Esophagus muscularis mucosa (tissue), 4 donors: ENCODE measurements at regions not wholly inside any gene's neighbourhood (a gene's known extent, or its start where the extent isn't known, plus 50 kb on each side); places are given as distances from the start of the nearest gene placed in this dataset.
A peak's percentile ranks its signal among the peaks of the same experiment; 100 is the strongest.

Source experiments
- DNase-seq: peaks from one replicate; pipeline ENCODE4 v3.0.0-alpha.2; 2017; ENCODE audit errors: extremely low spot score
- H3K27ac ChIP-seq, 4 donors: fragments of 200-600 bp; sonication (generic); replicated peaks in 1 of 4; 1 replicate in 3 of 4; 2 replicates in 1 of 4; pipeline ENCODE4 v1.5.1; 2016 to 2019; ENCODE audit warnings: mild to moderate bottlenecking in 1 of 4
- H3K27me3 ChIP-seq, 4 donors: fragments of 200-600 bp; sonication (generic); one replicate each; pipeline versions ENCODE4 v1.5.1 to v1.6.0; 2016 to 2019
- H3K36me3 ChIP-seq, 4 donors: fragments of 200-600 bp; sonication (generic); one replicate each; pipeline ENCODE4 v1.5.1; 2016 to 2019
- H3K4me1 ChIP-seq, 4 donors: fragments of 200-600 bp; sonication (generic); one replicate each; pipeline ENCODE4 v1.5.1; 2016 to 2019
- H3K4me3 ChIP-seq, 4 donors: fragments of 200-600 bp; sonication (generic); 1 replicate in 2 of 4; 2 replicates in 2 of 4; pipeline ENCODE4 v1.5.1; 2016 to 2019; ENCODE audit warnings: mild to moderate bottlenecking in 4 of 4, moderate library complexity in 1 of 4
- H3K9me3 ChIP-seq, 4 donors: fragments of 200-600 bp; sonication (generic); 1 replicate in 3 of 4; 2 replicates in 1 of 4; pipeline ENCODE4 v1.5.1; 2016 to 2019
- CTCF ChIP-seq, 3 experiments: fragments of 200-600 bp in 2 of 3; fragments of 450-650 bp in 1 of 3; sonication (generic) in 2 of 3; IDR thresholded peaks; one replicate each; pipeline ENCODE4 v1.5.1; 2017 to 2019; ENCODE audit warnings: antibody characterized with exemption in 3 of 3, mild to moderate bottlenecking in 2 of 3, moderate library complexity in 1 of 3
- EP300 ChIP-seq: sonication (generic); formaldehyde crosslinking; IDR thresholded peaks from one replicate; pipeline ENCODE4 v1.6.1; 2017; ENCODE audit warnings: antibody characterized with exemption
- POLR2A ChIP-seq: fragments of 450-650 bp; IDR thresholded peaks from one replicate; pipeline ENCODE4 v1.6.1; 2017; ENCODE audit warnings: antibody characterized with exemption, moderate library complexity, mild to moderate bottlenecking, low read depth
- POLR2AphosphoS5 ChIP-seq, 2 donors: sonication (generic); formaldehyde crosslinking; IDR thresholded peaks; one replicate each; pipeline ENCODE4 v1.6.1; 2017; ENCODE audit warnings: antibody characterized with exemption in 2 of 2
- WGBS: methylation state at CpG from one replicate; pipeline ENCODE4 v1.1.5; 2018; 5-methylcytosine and 5-hydroxymethylcytosine counted together
- intact Hi-C: fragments of 100-400 bp; cut with DNase I; formaldehyde crosslinking; loops from one replicate; pipeline ENCODE4 v1.15.1; 2023

DNA sequence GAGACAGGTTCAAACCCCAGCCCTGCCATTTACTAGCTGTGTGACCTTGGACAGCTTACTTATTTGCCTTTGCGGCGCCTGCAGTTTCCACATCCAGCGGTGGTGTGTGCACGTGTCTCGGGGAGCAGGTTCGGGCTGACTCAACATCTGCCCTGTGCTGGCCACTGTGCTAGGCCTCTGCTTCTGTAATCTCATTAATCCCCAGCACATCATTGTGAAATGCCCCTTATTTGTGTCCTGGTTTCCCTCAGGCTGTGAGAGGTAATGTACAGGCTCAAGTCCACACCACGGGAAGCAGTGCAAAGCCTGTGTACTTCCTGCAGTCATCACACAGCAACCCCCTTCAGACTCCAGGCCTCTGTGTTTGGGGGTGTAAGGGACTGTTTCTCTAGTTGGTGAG, 285.7 kb downstream of the RPS24 start:
- no peak overlapping the region for H3K4me3 ChIP-seq
- no peak overlapping the region for H3K27ac ChIP-seq
- WGBS, result 95% methylated on average over 7 of the region's 7 CpGs
- peaks cover 0 to 10% (median 0%) of the 10 kb centered on the region in 4 donors for H3K9me3 ChIP-seq
- no peak for TF ChIP-seq EP300
- no peak for TF ChIP-seq CTCF (IDR thresholded peaks at IDR 0.05)
- TF ChIP-seq POLR2AphosphoS5 (IDR thresholded peaks at IDR 0.05), result no peak
- TF ChIP-seq POLR2A, result no peak
- H3K4me1 ChIP-seq, result peaks cover 14 to 18% (median 17%) of the 10 kb centered on the region in 4 donors
- no peaks in the 10 kb centered on the region for H3K36me3 ChIP-seq
- H3K27me3 ChIP-seq, result no peaks in the 10 kb centered on the region
- intact Hi-C loops, result loop anchor here (10.0 kb wide), 1 partner anchor 125 kb away; no protein-coding TSS in a partner anchor
- DNase-seq, result peak; percentile 70

GRCh38 chr10:78319841-78320240, 286.2 kb downstream of the RPS24 start:
- intact Hi-C loops, result loop anchor here (10.0 kb wide), 1 partner anchor 125 kb away; no protein-coding TSS in a partner anchor
- Histone ChIP-seq H3K4me3 (no peak overlapping the region), H3K27me3 (no peaks in the 10 kb centered on the region), H3K27ac (no peak overlapping the region), H3K36me3 (no peaks in the 10 kb centered on the region), H3K4me1 (peaks cover 14 to 18% (median 17%) of the 10 kb centered on the region in 4 donors), H3K9me3 (peaks cover 0 to 7% (median 0%) of the 10 kb centered on the region in 4 donors)
- WGBS, result 94% methylated on average over 2 of the region's 2 CpGs
- DNase-seq, result peak; percentile 55
- TF ChIP-seq POLR2A (no peak), EP300 (no peak)

DNA sequence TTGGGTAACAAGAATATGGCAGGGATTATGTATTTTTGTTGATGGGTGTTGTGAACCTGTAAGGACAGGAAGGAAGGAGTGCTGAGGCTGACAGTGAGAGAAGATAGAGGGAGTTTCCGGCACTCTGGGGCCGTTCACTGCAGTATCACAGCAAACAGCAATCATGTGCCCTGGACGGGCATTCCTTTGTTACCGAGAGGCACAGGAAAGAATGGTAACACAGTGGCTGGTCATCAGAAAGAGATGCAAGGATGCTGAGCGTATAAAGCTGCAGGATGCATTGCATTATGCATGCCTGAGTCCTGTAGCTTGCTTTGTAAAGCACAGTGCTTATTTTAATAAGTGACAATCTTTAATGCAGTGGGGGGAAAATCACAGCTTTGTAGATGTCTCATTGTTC, 286.8 kb downstream of the RPS24 start:
- Histone ChIP-seq H3K36me3 (no peaks in the 10 kb centered on the region), H3K27ac (no peak overlapping the region), H3K4me3 (no peak overlapping the region), H3K27me3 (no peaks in the 10 kb centered on the region), H3K9me3 (peaks cover 0 to under 1% (median 0%) of the 10 kb centered on the region in 4 donors), H3K4me1 (peaks cover 14 to 18% (median 17%) of the 10 kb centered on the region in 4 donors)
- intact Hi-C loops, result no loop called here
- no peak for DNase-seq
- no peak for TF ChIP-seq POLR2AphosphoS5 (IDR thresholded peaks at IDR 0.05)
- no peak for TF ChIP-seq EP300
- TF ChIP-seq CTCF (IDR thresholded peaks at IDR 0.05), result no peak
- TF ChIP-seq POLR2A, result no peak
- WGBS, result 83% methylated on average over 5 of the region's 5 CpGs

GRCh38 chr10:78321000-78321399, 287.3 kb downstream of the RPS24 start:
- Histone ChIP-seq H3K4me3 (no peak overlapping the region), H3K27ac (no peak overlapping the region), H3K4me1 (peaks cover 14 to 16% (median 15%) of the 10 kb centered on the region in 4 donors), H3K36me3 (no peaks in the 10 kb centered on the region), H3K9me3 (peaks cover 0 to 1% (median 0%) of the 10 kb centered on the region in 4 donors), H3K27me3 (no peaks in the 10 kb centered on the region)
- TF ChIP-seq POLR2AphosphoS5 (IDR thresholded peaks at IDR 0.05), result no peak
- TF ChIP-seq EP300, result no peak
- no peak for TF ChIP-seq CTCF (IDR thresholded peaks at IDR 0.05)
- no peak for TF ChIP-seq POLR2A
- 94% methylated on average over 2 of the region's 2 CpGs for WGBS
- intact Hi-C loops, result no loop called here
- peak; percentile 47 for DNase-seq

GRCh38 chr10:78321500-78321899, 287.8 kb downstream of the RPS24 start:
- Histone ChIP-seq H3K27ac (no peak overlapping the region), H3K4me1 (peaks cover 9 to 11% (median 10%) of the 10 kb centered on the region in 4 donors), H3K9me3 (peaks cover 0 to 6% (median 5%) of the 10 kb centered on the region in 4 donors), H3K27me3 (no peaks in the 10 kb centered on the region), H3K4me3 (no peak overlapping the region), H3K36me3 (no peaks in the 10 kb centered on the region)
- no peak for DNase-seq
- WGBS, result 70% methylated on average over 4 of the region's 4 CpGs
- intact Hi-C loops, result no loop called here
- no peak for TF ChIP-seq CTCF (IDR thresholded peaks at IDR 0.05)
- TF ChIP-seq POLR2A, result no peak
- TF ChIP-seq EP300, result no peak
- no peak for TF ChIP-seq POLR2AphosphoS5 (IDR thresholded peaks at IDR 0.05)
